GM23248 (cell line): ENCODE measurements at regions not wholly inside any gene's neighbourhood (a gene's known extent, or its start where the extent isn't known, plus 50 kb on each side); places are given as distances from the start of the nearest gene placed in this dataset.

ENCODE experiments used
- EZH2 ChIP-seq: fragments of 200-600 bp; sonication (generic); IDR thresholded peaks from 2 replicates; pipeline ENCODE4 v1.6.1; 2018; ENCODE audit warnings: antibody characterized with exemption, mild to moderate bottlenecking; ENCODE audit not compliant: insufficient read depth, poor library complexity, severe bottlenecking
- EZH2phosphoT487 ChIP-seq: fragments of 200-600 bp; sonication (generic); IDR thresholded peaks from 2 replicates; pipeline ENCODE4 v1.6.1; 2018; ENCODE audit warnings: antibody characterized with exemption, moderate library complexity, mild to moderate bottlenecking, low read depth; ENCODE audit not compliant: insufficient read depth

DNA sequence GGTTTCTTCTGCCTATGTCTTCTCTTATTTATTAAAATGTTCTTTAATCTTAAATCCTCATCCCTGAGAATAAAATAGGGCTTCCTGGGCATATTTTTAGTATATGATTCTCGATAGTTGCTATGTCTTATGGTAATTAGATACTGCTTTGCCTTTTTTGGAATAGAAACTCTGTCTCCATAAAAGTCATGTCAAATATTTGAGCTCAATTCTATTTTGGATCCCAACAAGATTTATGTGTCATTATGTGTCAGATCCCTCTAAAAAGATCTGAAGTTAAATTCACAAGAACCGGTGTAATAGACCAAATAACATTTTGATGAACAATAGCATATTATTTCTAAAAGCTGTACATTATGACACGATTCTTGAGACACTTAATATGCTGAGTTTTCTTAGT is 312.5 kb upstream of the PDE3A start:
- TF ChIP-seq EZH2phosphoT487 (no peak), EZH2 (no peak)
